Breast epithelium (tissue), 4 donors: ENCODE measurements at regions not wholly inside any gene's neighbourhood (a gene's known extent, or its start where the extent isn't known, plus 50 kb on each side); places are given as distances from the start of the nearest gene placed in this dataset.

Source experiments
- DNase-seq, 2 donors: peaks; one replicate each; pipeline ENCODE4 v3.0.0-alpha.2; 2019; ENCODE audit warnings: low spot score in 2 of 2
- H3K27ac ChIP-seq, 2 donors: fragments of 200-600 bp; sonication (generic) in 1 of 2; one replicate each; pipeline ENCODE4 v1.5.1; 2016 to 2019; ENCODE audit warnings: mild to moderate bottlenecking in 1 of 2
- H3K27me3 ChIP-seq, 2 donors: fragments of 200-600 bp; sonication (generic) in 1 of 2; one replicate each; pipeline versions ENCODE4 v1.5.1 to v1.6.0; 2017 to 2019; ENCODE audit warnings: control low read depth in 1 of 2, mild to moderate bottlenecking in 1 of 2
- H3K36me3 ChIP-seq: fragments of 200-600 bp; one replicate; pipeline ENCODE4 v1.5.1; 2019
- H3K4me1 ChIP-seq, 2 donors: fragments of 200-600 bp; sonication (generic); one replicate each; pipeline ENCODE4 v1.5.1; 2016 to 2019; ENCODE audit warnings: control low read depth in 1 of 2
- H3K4me3 ChIP-seq, 3 donors: fragments of 200-600 bp; sonication (generic); 1 replicate in 2 of 3; 2 replicates in 1 of 3; pipeline ENCODE4 v1.5.1; 2016 to 2019; ENCODE audit warnings: mild to moderate bottlenecking in 3 of 3, moderate library complexity in 2 of 3
- H3K9me3 ChIP-seq, 2 donors: fragments of 200-600 bp; sonication (generic) in 1 of 2; one replicate each; pipeline ENCODE4 v1.5.1; 2016 to 2019; ENCODE audit warnings: control low read depth in 1 of 2
- CTCF ChIP-seq, 3 donors: fragments of 450-650 bp; IDR thresholded peaks; one replicate each; pipeline ENCODE4 v1.5.1; 2016 to 2017; ENCODE audit warnings: antibody characterized with exemption in 3 of 3, mild to moderate bottlenecking in 3 of 3, moderate library complexity in 3 of 3
- POLR2A ChIP-seq: fragments of 450-650 bp; IDR thresholded peaks from one replicate; pipeline ENCODE4 v1.6.1; 2016; ENCODE audit warnings: antibody characterized with exemption, mild to moderate bottlenecking, moderate library complexity
- POLR2AphosphoS5 ChIP-seq, 3 donors: sonication (generic); formaldehyde crosslinking; IDR thresholded peaks; one replicate each; pipeline ENCODE4 v1.6.1; 2017; ENCODE audit warnings: antibody characterized with exemption in 3 of 3
- intact Hi-C: fragments of 100-400 bp; cut with DNase I; formaldehyde crosslinking; loops from one replicate; pipeline ENCODE4 v1.15.1; 2023; ENCODE audit warnings: low total_unique reads

- intact Hi-C loops = no loop called here
- Histone ChIP-seq H3K4me1 (no peaks in the 10 kb centered on the region), H3K9me3 (no peaks in the 10 kb centered on the region), H3K4me3 (no peak overlapping the region), H3K36me3 (no peaks in the 10 kb centered on the region), H3K27ac (no peak overlapping the region), H3K27me3 (no peaks in the 10 kb centered on the region)
- no peak for DNase-seq
- TF ChIP-seq CTCF (IDR thresholded peaks at IDR 0.05) (no peak), POLR2AphosphoS5 (IDR thresholded peaks at IDR 0.05) (no peak), POLR2A (no peak)
Observed at GRCh38 chr4:23697722-23698121, 192.1 kb downstream of the PPARGC1A start.

- intact Hi-C loops = no loop called here
Observed at GRCh38 chr4:23697001-23697528, 192.8 kb downstream of the PPARGC1A start.

GRCh38 chr4:23686169-23686897, 203.5 kb downstream of the PPARGC1A start:
- no peak for DNase-seq
- Histone ChIP-seq H3K27me3 (no peaks in the 10 kb centered on the region), H3K4me1 (no peaks in the 10 kb centered on the region), H3K4me3 (no peak overlapping the region), H3K27ac (no peak overlapping the region), H3K36me3 (no peaks in the 10 kb centered on the region), H3K9me3 (peaks cover 0 to 11% of the 10 kb centered on the region in 2 donors)
- no peak for TF ChIP-seq CTCF (IDR thresholded peaks at IDR 0.05)
- TF ChIP-seq POLR2A = no peak
- no peak for TF ChIP-seq POLR2AphosphoS5 (IDR thresholded peaks at IDR 0.05)
- intact Hi-C loops = no loop called here

More at GRCh38 chr4:23697001-23697528, 192.8 kb downstream of the PPARGC1A start:
- no peak for DNase-seq
- Histone ChIP-seq H3K36me3 (no peaks in the 10 kb centered on the region), H3K27me3 (no peaks in the 10 kb centered on the region), H3K4me1 (no peaks in the 10 kb centered on the region), H3K4me3 (no peak overlapping the region), H3K27ac (no peak overlapping the region), H3K9me3 (no peaks in the 10 kb centered on the region)
- TF ChIP-seq POLR2AphosphoS5 (IDR thresholded peaks at IDR 0.05) = no peak
- no peak for TF ChIP-seq CTCF (IDR thresholded peaks at IDR 0.05)
- TF ChIP-seq POLR2A = no peak

GRCh38 chr4:23685471-23685870, 204.4 kb downstream of the PPARGC1A start:
- intact Hi-C loops = no loop called here
- Histone ChIP-seq H3K4me1 (no peaks in the 10 kb centered on the region), H3K9me3 (peaks cover 0 to 11% of the 10 kb centered on the region in 2 donors), H3K27me3 (no peaks in the 10 kb centered on the region), H3K27ac (no peak overlapping the region), H3K4me3 (no peak overlapping the region), H3K36me3 (no peaks in the 10 kb centered on the region)
- DNase-seq = no peak
- TF ChIP-seq POLR2AphosphoS5 (IDR thresholded peaks at IDR 0.05) = no peak

- no peaks in the 10 kb centered on the region for H3K9me3 ChIP-seq
- intact Hi-C loops = no loop called here
Observed at GRCh38 chr4:23680671-23681518, 209.0 kb downstream of the PPARGC1A start.

More at GRCh38 chr4:23680671-23681518, 209.0 kb downstream of the PPARGC1A start:
- no peaks in the 10 kb centered on the region for H3K4me1 ChIP-seq
- H3K4me3 ChIP-seq = no peak overlapping the region
- no peak overlapping the region for H3K27ac ChIP-seq
- TF ChIP-seq POLR2AphosphoS5 (IDR thresholded peaks at IDR 0.05) (no peak), POLR2A (no peak), CTCF (IDR thresholded peaks at IDR 0.05) (no peak)
- H3K36me3 ChIP-seq = no peaks in the 10 kb centered on the region
- DNase-seq = no peak
- no peaks in the 10 kb centered on the region for H3K27me3 ChIP-seq
